GM23338 (cell line): ENCODE measurements at regions not wholly inside any gene's neighbourhood (a gene's known extent, or its start where the extent isn't known, plus 50 kb on each side); places are given as distances from the start of the nearest gene placed in this dataset.

ENCODE experiments used
- ATAC-seq: fragments of 200-7000 bp; cut with Tn5 transposase; 3 replicates; pipeline ENCODE4 v1.9.1; 2020
- DNase-seq: peaks from one replicate; pipeline ENCODE4 v3.0.0-alpha.2; 2015; ENCODE audit warnings: low spot score
- H2AFZ ChIP-seq: fragments of 200-600 bp; sonication (generic); 2 replicates; pipeline ENCODE4 v1.8.0; 2016; ENCODE audit warnings: antibody characterized with exemption, mild to moderate bottlenecking, moderate library complexity
- H3F3A ChIP-seq: fragments of 200-600 bp; sonication (generic); replicated peaks from 2 replicates; pipeline ENCODE4 v1.8.0; 2017; ENCODE audit warnings: antibody characterized with exemption, mixed run types, low read depth
- H3K27ac ChIP-seq: fragments of 200-600 bp; sonication (generic); 2 replicates; pipeline ENCODE4 v1.6.1; 2016; ENCODE audit warnings: low read depth
- H3K27me3 ChIP-seq: fragments of 200-600 bp; sonication (generic); 2 replicates; pipeline ENCODE4 v1.8.0; 2016; ENCODE audit warnings: mild to moderate bottlenecking, mixed run types, moderate library complexity; ENCODE audit not compliant: insufficient read depth
- H3K36me3 ChIP-seq: fragments of 200-600 bp; sonication (generic); 2 replicates; pipeline ENCODE4 v1.8.0; 2016; ENCODE audit warnings: mild to moderate bottlenecking; ENCODE audit not compliant: insufficient read depth
- H3K4me1 ChIP-seq: fragments of 200-600 bp; sonication (generic); 2 replicates; pipeline ENCODE4 v1.8.0; 2016; ENCODE audit warnings: mild to moderate bottlenecking, moderate library complexity; ENCODE audit not compliant: insufficient read depth
- H3K4me2 ChIP-seq: fragments of 200-600 bp; sonication (generic); 2 replicates; pipeline ENCODE4 v1.7.1; 2017; ENCODE audit warnings: mixed run types
- H3K4me3 ChIP-seq: fragments of 200-600 bp; sonication (generic); 2 replicates; pipeline ENCODE4 v1.6.1; 2016; ENCODE audit warnings: mixed run types
- H3K79me2 ChIP-seq: fragments of 200-600 bp; sonication (generic); replicated peaks from 2 replicates; pipeline ENCODE4 v1.8.0; 2017; ENCODE audit warnings: mild to moderate bottlenecking; ENCODE audit not compliant: insufficient read depth
- H3K9me2 ChIP-seq: fragments of 200-600 bp; sonication (generic); 2 replicates; pipeline ENCODE4 v1.8.0; 2017; ENCODE audit not compliant: insufficient read depth
- H4K20me1 ChIP-seq: fragments of 200-600 bp; sonication (generic); replicated peaks from 2 replicates; pipeline ENCODE4 v1.8.0; 2017; ENCODE audit warnings: mild to moderate bottlenecking; ENCODE audit not compliant: insufficient read depth
- H3K27ac Mint-ChIP-seq: 2 replicates; pipeline ENCODE4 v1.8.0; 2020; ENCODE audit warnings: inconsistent platforms, mild to moderate bottlenecking, moderate library complexity, mixed read lengths
- H3K27me3 Mint-ChIP-seq: 3 replicates; pipeline ENCODE4 v1.8.0; 2022; ENCODE audit warnings: low read depth, mild to moderate bottlenecking, moderate library complexity, mixed read lengths, inconsistent platforms; ENCODE audit not compliant: insufficient read depth, poor library complexity
- H3K36me3 Mint-ChIP-seq: 3 replicates; pipeline ENCODE4 v1.8.0; 2021; ENCODE audit warnings: low read depth, mild to moderate bottlenecking, inconsistent platforms, moderate library complexity, mixed read lengths
- H3K4me1 Mint-ChIP-seq: 3 replicates; pipeline ENCODE4 v1.8.0; 2020; ENCODE audit warnings: mild to moderate bottlenecking, inconsistent platforms, mixed read lengths
- H3K4me3 Mint-ChIP-seq: 3 replicates; pipeline ENCODE4 v1.8.0; 2021; ENCODE audit warnings: moderate library complexity, mild to moderate bottlenecking, inconsistent platforms, mixed read lengths
- H3K9me3 Mint-ChIP-seq: 3 replicates; pipeline ENCODE4 v1.8.0; 2020; ENCODE audit warnings: moderate library complexity, mild to moderate bottlenecking, inconsistent platforms, mixed read lengths
- CREB1 ChIP-seq: fragments of 250-450 bp; sonication (Bioruptor Pico); IDR thresholded peaks from 2 replicates; pipeline ENCODE4 v1.5.0; 2020; ENCODE audit warnings: low read depth, mild to moderate bottlenecking, moderate library complexity
- CTCF ChIP-seq, 2 experiments: fragments of 200-600 bp in 1 of 2; sonication (generic) in 1 of 2; conservative IDR thresholded peaks; 2 replicates each; pipeline versions ENCODE4 v1.5.1 to v1.6.1; 2016 to 2017; ENCODE audit warnings: antibody characterized with exemption in 2 of 2, low read depth in 2 of 2, mild to moderate bottlenecking in 2 of 2, moderate library complexity in 1 of 2
- ETS1 ChIP-seq: IDR thresholded peaks from 2 replicates; pipeline ENCODE4 v1.6.1; 2016; ENCODE audit warnings: antibody characterized with exemption
- EZH2 ChIP-seq: fragments of 200-600 bp; sonication (generic); IDR thresholded peaks from one replicate; pipeline ENCODE4 v1.8.0; 2017; ENCODE audit warnings: antibody characterized with exemption, mild to moderate bottlenecking, low read depth; ENCODE audit not compliant: unreplicated experiment
- EZH2phosphoT487 ChIP-seq: fragments of 200-600 bp; sonication (generic); IDR thresholded peaks from one replicate; pipeline ENCODE4 v1.8.1; 2018; ENCODE audit warnings: antibody characterized with exemption; ENCODE audit not compliant: unreplicated experiment
- JUNB ChIP-seq: IDR thresholded peaks from one replicate; pipeline ENCODE4 v1.6.1; 2016; ENCODE audit warnings: antibody characterized with exemption; ENCODE audit not compliant: unreplicated experiment
- NANOG ChIP-seq: IDR thresholded peaks from 2 replicates; pipeline ENCODE4 v1.6.1; 2016; ENCODE audit warnings: antibody characterized with exemption, borderline replicate concordance
- POLR2AphosphoS5 ChIP-seq: IDR thresholded peaks from 2 replicates; pipeline ENCODE4 v1.6.1; 2016; ENCODE audit warnings: antibody characterized with exemption, low read depth
- REST ChIP-seq: IDR thresholded peaks from one replicate; pipeline ENCODE4 v1.6.1; 2018; ENCODE audit warnings: antibody characterized with exemption; ENCODE audit not compliant: unreplicated experiment
- STAT1 ChIP-seq: IDR thresholded peaks from one replicate; pipeline ENCODE4 v1.6.1; 2016; ENCODE audit warnings: antibody characterized with exemption; ENCODE audit not compliant: unreplicated experiment
- ZNF114 ChIP-seq: fragments of 250-450 bp; sonication (Bioruptor Pico); IDR thresholded peaks from 2 replicates; pipeline ENCODE4 v1.5.0; 2020; ENCODE audit warnings: mild to moderate bottlenecking, moderate library complexity
- ZNF331 ChIP-seq: fragments of 250-450 bp; sonication (Bioruptor Pico); IDR thresholded peaks from 2 replicates; pipeline ENCODE4 v1.5.0; 2020; ENCODE audit warnings: low read depth, mild to moderate bottlenecking, moderate library complexity
- ZNF462 ChIP-seq: fragments of 250-450 bp; sonication (Bioruptor Pico); IDR thresholded peaks from 2 replicates; pipeline ENCODE4 v1.5.0; 2020; ENCODE audit warnings: mild to moderate bottlenecking, moderate library complexity

- DNase-seq = no peak
- peaks cover 17% of the 10 kb centered on the region for H3K27me3 Mint-ChIP-seq
- Histone ChIP-seq H3K27me3 (no peaks in the 10 kb centered on the region), H3K79me2 (no peaks in the 10 kb centered on the region), H3K36me3 (no peaks in the 10 kb centered on the region), H3K4me2 (no peak overlapping the region), H2AFZ (no peak overlapping the region), H3K9me2 (no peaks in the 10 kb centered on the region), H4K20me1 (no peaks in the 10 kb centered on the region), H3K4me3 (no peak overlapping the region), H3F3A (no peaks in the 10 kb centered on the region), H3K27ac (no peak overlapping the region), H3K4me1 (0 out of 2 replicates have a peak, but pooled peaks cover 4% of the 10 kb centered on the region)
- no peaks in the 10 kb centered on the region for H3K9me3 Mint-ChIP-seq
- no peak overlapping the region for H3K27ac Mint-ChIP-seq
- no peak overlapping the region for H3K4me3 Mint-ChIP-seq
- TF ChIP-seq CREB1 (CRISPR knock-in tag) (no peak), ETS1 (no peak), EZH2phosphoT487 (no peak), ZNF114 (CRISPR knock-in tag) (no peak), ZNF331 (CRISPR knock-in tag) (no peak), STAT1 (no peak), EZH2 (no peak), CTCF (conservative IDR thresholded peaks at IDR 0.05; ENCODE audit: low read depth in 2 of 2) (no peak), POLR2AphosphoS5 (no peak), NANOG (no peak), JUNB (no peak), REST (no peak), ZNF462 (CRISPR knock-in tag) (no peak)
- no peak for ATAC-seq
- H3K4me1 Mint-ChIP-seq = peaks cover 13% of the 10 kb centered on the region
- H3K36me3 Mint-ChIP-seq = no peaks in the 10 kb centered on the region
These were observed 65.0 kb upstream of the ADGRA1 start for GRCh38 chr10:133022776-133023100.
